ENCODE measurements at regions not wholly inside any gene's neighbourhood (a gene's known extent, or its start where the extent isn't known, plus 50 kb on each side); places are given as distances from the start of the nearest gene placed in this dataset.

DNA sequence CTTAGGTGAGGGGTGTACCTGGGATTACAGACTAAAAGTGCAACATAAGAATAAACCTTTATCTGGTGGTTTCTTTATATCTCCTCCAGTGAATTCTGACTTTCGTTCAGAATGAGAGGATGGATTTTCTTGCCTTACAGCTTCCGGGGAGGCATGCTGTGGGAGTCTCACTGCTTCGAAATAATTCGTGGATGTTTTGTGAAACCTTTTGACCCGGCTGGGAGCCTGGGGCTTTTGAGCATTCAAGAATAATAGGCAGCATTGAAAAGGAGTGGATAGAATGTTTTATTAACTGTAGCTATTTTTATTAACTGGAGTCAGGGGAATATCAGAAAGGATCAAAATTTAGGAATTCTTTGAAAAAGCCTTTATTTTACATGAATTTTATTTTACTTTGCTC lies 149.1 kb downstream of the RWDD3 start:
- TF ChIP-seq, protein P1, sequence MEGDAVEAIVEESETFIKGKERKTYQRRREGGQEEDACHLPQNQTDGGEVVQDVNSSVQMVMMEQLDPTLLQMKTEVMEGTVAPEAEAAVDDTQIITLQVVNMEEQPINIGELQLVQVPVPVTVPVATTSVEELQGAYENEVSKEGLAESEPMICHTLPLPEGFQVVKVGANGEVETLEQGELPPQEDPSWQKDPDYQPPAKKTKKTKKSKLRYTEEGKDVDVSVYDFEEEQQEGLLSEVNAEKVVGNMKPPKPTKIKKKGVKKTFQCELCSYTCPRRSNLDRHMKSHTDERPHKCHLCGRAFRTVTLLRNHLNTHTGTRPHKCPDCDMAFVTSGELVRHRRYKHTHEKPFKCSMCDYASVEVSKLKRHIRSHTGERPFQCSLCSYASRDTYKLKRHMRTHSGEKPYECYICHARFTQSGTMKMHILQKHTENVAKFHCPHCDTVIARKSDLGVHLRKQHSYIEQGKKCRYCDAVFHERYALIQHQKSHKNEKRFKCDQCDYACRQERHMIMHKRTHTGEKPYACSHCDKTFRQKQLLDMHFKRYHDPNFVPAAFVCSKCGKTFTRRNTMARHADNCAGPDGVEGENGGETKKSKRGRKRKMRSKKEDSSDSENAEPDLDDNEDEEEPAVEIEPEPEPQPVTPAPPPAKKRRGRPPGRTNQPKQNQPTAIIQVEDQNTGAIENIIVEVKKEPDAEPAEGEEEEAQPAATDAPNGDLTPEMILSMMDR (IDR thresholded peaks at IDR 0.05; ENCODE audit: low read depth, low read length), result no peak
- no peak for TF ChIP-seq EZH2phosphoT487 (IDR thresholded peaks at IDR 0.05; ENCODE audit: low read depth)
